ENCODE measurements at regions not wholly inside any gene's neighbourhood (a gene's known extent, or its start where the extent isn't known, plus 50 kb on each side); places are given as distances from the start of the nearest gene placed in this dataset.
A peak's percentile ranks its signal among the peaks of the same experiment; 100 is the strongest.

GRCh38 chr7:155955367-155955635 lies 143.0 kb upstream of the SHH start (continued):
- TF ChIP-seq EZH2 (IDR thresholded peaks at IDR 0.05; ENCODE audit: low read depth, unreplicated experiment) (no peak), POLR2AphosphoS5 (IDR thresholded peaks at IDR 0.05; ENCODE audit: low read depth) (no peak)

GRCh38 chr7:155954550-155955366 lies 142.5 kb upstream of the SHH start:
- no peak overlapping the region for H3K4me3 ChIP-seq
- no peaks in the 10 kb centered on the region; the same call in 2 of the 3 replicates for H3K36me3 Mint-ChIP-seq (ENCODE audit: low read depth)
- no peaks in the 10 kb centered on the region; the same call in 2 of the 3 replicates for H3K9me3 Mint-ChIP-seq
- H3K4me1 ChIP-seq (ENCODE audit: insufficient read depth), result no peaks in the 10 kb centered on the region
- H3K36me3 ChIP-seq (ENCODE audit: insufficient read depth), result no peaks in the 10 kb centered on the region
- no peaks in the 10 kb centered on the region for H4K20me1 ChIP-seq (replicated peaks; ENCODE audit: insufficient read depth)
- no peaks in the 10 kb centered on the region for H3K27me3 ChIP-seq (ENCODE audit: insufficient read depth)
- no peak overlapping the region for H3K27ac Mint-ChIP-seq
- no peaks in the 10 kb centered on the region for H3K4me1 Mint-ChIP-seq
- no peaks in the 10 kb centered on the region for H3K9me2 ChIP-seq (ENCODE audit: insufficient read depth)
- no peaks in the 10 kb centered on the region for H3K79me2 ChIP-seq (replicated peaks; ENCODE audit: insufficient read depth)
- peaks cover 5% of the 10 kb centered on the region for H3K27me3 Mint-ChIP-seq (ENCODE audit: insufficient read depth, low read depth, poor library complexity)
- no peak overlapping the region for H3K4me3 Mint-ChIP-seq
- no peaks in the 10 kb centered on the region for H3F3A ChIP-seq (replicated peaks; ENCODE audit: low read depth)
- TF ChIP-seq ZNF331 (CRISPR knock-in tag; IDR thresholded peaks at IDR 0.05; ENCODE audit: low read depth) (no peak), EZH2 (IDR thresholded peaks at IDR 0.05; ENCODE audit: low read depth, unreplicated experiment) (no peak), JUNB (IDR thresholded peaks at IDR 0.05; ENCODE audit: unreplicated experiment) (no peak), CTCF (conservative IDR thresholded peaks at IDR 0.05; ENCODE audit: low read depth in 2 of 2) (no peak)
- no peak overlapping the region for H3K4me2 ChIP-seq
- ATAC-seq, result no peak
- DNase-seq (ENCODE audit: low spot score), result no peak
- no peak overlapping the region for H3K27ac ChIP-seq (ENCODE audit: low read depth)
- H2AFZ ChIP-seq, result no peak overlapping the region

- Mint-ChIP-seq H3K4me1 (no peaks in the 10 kb centered on the region), H3K27me3 (ENCODE audit: insufficient read depth, low read depth, poor library complexity) (peaks cover 5% of the 10 kb centered on the region), H3K36me3 (ENCODE audit: low read depth) (no peaks in the 10 kb centered on the region; the same call in 2 of the 3 replicates), H3K4me3 (no peak overlapping the region), H3K27ac (no peak overlapping the region), H3K9me3 (no peaks in the 10 kb centered on the region; the same call in 2 of the 3 replicates)
- H3K79me2 ChIP-seq (replicated peaks; ENCODE audit: insufficient read depth), result no peaks in the 10 kb centered on the region
- no peaks in the 10 kb centered on the region for H3K4me1 ChIP-seq (ENCODE audit: insufficient read depth)
- H4K20me1 ChIP-seq (replicated peaks; ENCODE audit: insufficient read depth), result no peaks in the 10 kb centered on the region
- no peak overlapping the region for H3K4me2 ChIP-seq
- no peak overlapping the region for H3K27ac ChIP-seq (ENCODE audit: low read depth)
- no peak overlapping the region for H3K4me3 ChIP-seq
- H3K9me2 ChIP-seq (ENCODE audit: insufficient read depth), result no peaks in the 10 kb centered on the region
- DNase-seq (ENCODE audit: low spot score) (no peak), ATAC-seq (peak; percentile 78)
- H2AFZ ChIP-seq, result no peak overlapping the region
- H3F3A ChIP-seq (replicated peaks; ENCODE audit: low read depth), result no peaks in the 10 kb centered on the region
- TF ChIP-seq STAT1 (IDR thresholded peaks at IDR 0.05; ENCODE audit: unreplicated experiment) (no peak), ETS1 (IDR thresholded peaks at IDR 0.05) (no peak), CTCF (conservative IDR thresholded peaks at IDR 0.05; ENCODE audit: low read depth in 2 of 2) (no peak), REST (IDR thresholded peaks at IDR 0.05; ENCODE audit: unreplicated experiment) (no peak), CREB1 (CRISPR knock-in tag; IDR thresholded peaks at IDR 0.05; ENCODE audit: low read depth) (no peak), EZH2phosphoT487 (IDR thresholded peaks at IDR 0.05; ENCODE audit: unreplicated experiment) (no peak)
- H3K36me3 ChIP-seq (ENCODE audit: insufficient read depth), result no peaks in the 10 kb centered on the region
- no peaks in the 10 kb centered on the region for H3K27me3 ChIP-seq (ENCODE audit: insufficient read depth)
Observed at GRCh38 chr7:155953781-155954549, 141.7 kb upstream of the SHH start.

All from GM23338 (cell line).